GM18858 (cell line): ENCODE measurements at regions not wholly inside any gene's neighbourhood (a gene's known extent, or its start where the extent isn't known, plus 50 kb on each side); places are given as distances from the start of the nearest gene placed in this dataset.
"Not testable (repeated sequence)": the region's sequence is repeated elsewhere in the genome, so short reads cannot be mapped to it uniquely, and the experiment has no call there.

Experiments
- ATAC-seq: cut with Tn5 transposase; IDR thresholded peaks from one replicate; pipeline ENCODE4 v1.9.1; 2021; ENCODE audit not compliant: unreplicated experiment

GRCh38 chr4:100651499-100652175 is 133.8 kb upstream of the EMCN start:
- ATAC-seq: no peak

- ATAC-seq: no peak
Observed at GRCh38 chr4:100649417-100649816, 131.6 kb upstream of the EMCN start.

GRCh38 chr4:100644150-100644549 is 126.3 kb upstream of the EMCN start:
- no peak for ATAC-seq

GRCh38 chr4:100641336-100641735 is 123.5 kb upstream of the EMCN start:
- ATAC-seq: no peak

GRCh38 chr4:100635899-100636298 is 118.1 kb upstream of the EMCN start:
- no peak for ATAC-seq

GRCh38 chr4:100633269-100633668 is 115.4 kb upstream of the EMCN start:
- no peak for ATAC-seq

GRCh38 chr4:100632163-100632562 is 114.3 kb upstream of the EMCN start:
- no peak for ATAC-seq

GRCh38 chr4:100631281-100631968 is 113.6 kb upstream of the EMCN start:
- no peak for ATAC-seq

- no peak for ATAC-seq
Observed at GRCh38 chr4:100630341-100630740, 112.5 kb upstream of the EMCN start.

- no peak for ATAC-seq
Observed at GRCh38 chr4:100609810-100610209, 92.0 kb upstream of the EMCN start.

- ATAC-seq: not testable (repeated sequence)
Observed at GRCh38 chr4:100608651-100609050, 90.8 kb upstream of the EMCN start.

- ATAC-seq: no peak
Observed at GRCh38 chr4:100605144-100605543, 87.3 kb upstream of the EMCN start.

GRCh38 chr4:100593935-100594334 is 76.1 kb upstream of the EMCN start:
- ATAC-seq: no peak

GRCh38 chr4:100591161-100591876 is 73.5 kb upstream of the EMCN start:
- ATAC-seq: no peak

GRCh38 chr4:100590325-100590724 is 72.5 kb upstream of the EMCN start:
- no peak for ATAC-seq

GRCh38 chr4:100588076-100588475 is 70.3 kb upstream of the EMCN start:
- no peak for ATAC-seq

- no peak for ATAC-seq
Observed at GRCh38 chr4:100582146-100582545, 64.3 kb upstream of the EMCN start.

- ATAC-seq: no peak
Observed at GRCh38 chr4:100581337-100581736, 63.5 kb upstream of the EMCN start.

GRCh38 chr4:100576570-100576969 is 58.7 kb upstream of the EMCN start:
- no peak for ATAC-seq

GRCh38 chr4:100574607-100575006 is 56.8 kb upstream of the EMCN start:
- ATAC-seq: no peak

- peak; percentile 49 for ATAC-seq
Observed at GRCh38 chr4:100569196-100569595, 51.4 kb upstream of the EMCN start.
